DND-41 (cell line): ENCODE measurements at regions not wholly inside any gene's neighbourhood (a gene's known extent, or its start where the extent isn't known, plus 50 kb on each side); places are given as distances from the start of the nearest gene placed in this dataset.
A peak's percentile ranks its signal among the peaks of the same experiment; 100 is the strongest.

ENCODE experiments used
- ATAC-seq: fragments of 200-7000 bp; cut with Tn5 transposase; 3 replicates; pipeline ENCODE4 v1.9.1; 2021; ENCODE audit warnings: low read depth; ENCODE audit not compliant: insufficient read depth
- DNase-seq: peaks from one replicate; pipeline ENCODE4 v3.0.0-alpha.2; 2020
- H2AFZ ChIP-seq: 2 replicates; pipeline ENCODE4 v1.6.0; 2012; ENCODE audit warnings: low read depth, low read length
- H3K27ac ChIP-seq: 2 replicates; pipeline ENCODE4 v1.5.1; 2012; ENCODE audit warnings: low read length, inconsistent platforms
- H3K27me3 ChIP-seq: fragments of 200-600 bp; sonication (generic); 2 replicates; pipeline ENCODE4 v1.6.0; 2012; ENCODE audit warnings: low read length, mild to moderate bottlenecking, inconsistent platforms; ENCODE audit not compliant: insufficient read depth, poor library complexity
- H3K36me3 ChIP-seq: 2 replicates; pipeline ENCODE4 v1.5.1; 2012; ENCODE audit warnings: low read length, inconsistent platforms; ENCODE audit not compliant: insufficient read depth
- H3K4me1 ChIP-seq: 2 replicates; pipeline ENCODE4 v1.5.1; 2012; ENCODE audit warnings: mild to moderate bottlenecking, low read length; ENCODE audit not compliant: insufficient read depth
- H3K4me2 ChIP-seq: 2 replicates; pipeline ENCODE4 v1.6.0; 2012; ENCODE audit warnings: mild to moderate bottlenecking, moderate library complexity, low read length, inconsistent platforms; ENCODE audit not compliant: insufficient read depth
- H3K4me3 ChIP-seq, 2 experiments: fragments of 200-600 bp in 1 of 2; shearing (Covaris generic) in 1 of 2; 2 replicates each; pipeline ENCODE4 v1.5.1; 2012 to 2016; ENCODE audit warnings: inconsistent platforms in 2 of 2, low read length in 2 of 2, mild to moderate bottlenecking in 2 of 2, low read depth in 1 of 2, moderate library complexity in 1 of 2
- H3K79me2 ChIP-seq: 2 replicates; pipeline ENCODE4 v1.6.0; 2012; ENCODE audit warnings: low read length, inconsistent platforms; ENCODE audit not compliant: insufficient read depth
- H3K9ac ChIP-seq: 2 replicates; pipeline ENCODE4 v1.6.0; 2012; ENCODE audit warnings: low read depth, mild to moderate bottlenecking, inconsistent platforms, low read length, moderate library complexity
- H3K9me3 ChIP-seq: 2 replicates; pipeline ENCODE4 v1.5.1; 2012; ENCODE audit warnings: low read length, moderate library complexity, mild to moderate bottlenecking, inconsistent platforms; ENCODE audit not compliant: insufficient read depth, severe bottlenecking
- H4K20me1 ChIP-seq: 2 replicates; pipeline ENCODE4 v1.6.0; 2012; ENCODE audit warnings: low read length; ENCODE audit not compliant: insufficient read depth
- EZH2 ChIP-seq: IDR thresholded peaks from 3 replicates; pipeline ENCODE4 v1.6.1; 2012; ENCODE audit warnings: borderline replicate concordance, low read depth, mild to moderate bottlenecking, moderate library complexity, low read length, inconsistent platforms; ENCODE audit not compliant: severe bottlenecking
- TF ChIP-seq, protein P1 (sequence below): IDR thresholded peaks from 2 replicates; pipeline ENCODE4 v1.5.1; 2012; ENCODE audit warnings: borderline replicate concordance, low read length, moderate library complexity, mild to moderate bottlenecking; ENCODE audit not compliant: poor library complexity, severe bottlenecking; ENCODE audit errors: extremely low read depth

DNA sequence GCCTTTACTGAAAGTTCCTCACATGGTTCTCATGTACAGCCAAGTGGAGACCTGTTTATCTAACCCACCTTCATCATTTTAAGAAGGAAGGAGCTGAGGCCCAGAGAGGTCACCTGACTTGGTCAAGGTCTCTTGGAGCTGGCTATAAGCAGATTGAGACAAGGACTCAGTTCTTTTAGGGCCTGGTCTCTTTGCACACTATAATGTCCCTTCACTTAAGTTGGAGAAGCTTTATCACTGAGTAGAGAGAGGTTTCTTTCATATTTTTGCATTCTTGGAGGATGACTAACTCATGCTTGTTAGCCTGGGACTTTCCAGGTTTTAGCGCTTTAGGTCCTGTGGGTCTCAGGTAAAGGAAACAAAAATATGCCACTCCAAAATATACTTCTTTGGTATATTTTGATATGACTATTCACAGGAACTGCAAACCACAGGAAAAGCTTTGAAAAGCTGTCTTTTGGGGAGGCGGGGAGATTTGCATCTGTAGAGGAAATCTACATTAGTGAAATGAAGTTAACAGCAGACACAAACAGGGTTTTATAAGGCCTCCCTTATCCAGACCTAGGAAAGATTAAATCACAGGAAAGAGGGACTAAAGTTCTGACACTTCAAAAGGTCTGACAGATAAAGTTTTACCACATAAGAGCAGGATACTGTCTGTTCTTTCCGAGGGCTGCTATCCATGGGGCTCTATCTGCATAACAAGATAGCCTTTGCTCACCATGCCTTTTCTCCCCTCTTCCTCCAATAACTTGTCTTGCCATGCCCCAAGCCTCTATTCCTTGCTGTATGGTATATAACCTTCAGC lies 95.8 kb upstream of the ANKRD55 start:
- no peak for TF ChIP-seq EZH2
- TF ChIP-seq, protein P1, sequence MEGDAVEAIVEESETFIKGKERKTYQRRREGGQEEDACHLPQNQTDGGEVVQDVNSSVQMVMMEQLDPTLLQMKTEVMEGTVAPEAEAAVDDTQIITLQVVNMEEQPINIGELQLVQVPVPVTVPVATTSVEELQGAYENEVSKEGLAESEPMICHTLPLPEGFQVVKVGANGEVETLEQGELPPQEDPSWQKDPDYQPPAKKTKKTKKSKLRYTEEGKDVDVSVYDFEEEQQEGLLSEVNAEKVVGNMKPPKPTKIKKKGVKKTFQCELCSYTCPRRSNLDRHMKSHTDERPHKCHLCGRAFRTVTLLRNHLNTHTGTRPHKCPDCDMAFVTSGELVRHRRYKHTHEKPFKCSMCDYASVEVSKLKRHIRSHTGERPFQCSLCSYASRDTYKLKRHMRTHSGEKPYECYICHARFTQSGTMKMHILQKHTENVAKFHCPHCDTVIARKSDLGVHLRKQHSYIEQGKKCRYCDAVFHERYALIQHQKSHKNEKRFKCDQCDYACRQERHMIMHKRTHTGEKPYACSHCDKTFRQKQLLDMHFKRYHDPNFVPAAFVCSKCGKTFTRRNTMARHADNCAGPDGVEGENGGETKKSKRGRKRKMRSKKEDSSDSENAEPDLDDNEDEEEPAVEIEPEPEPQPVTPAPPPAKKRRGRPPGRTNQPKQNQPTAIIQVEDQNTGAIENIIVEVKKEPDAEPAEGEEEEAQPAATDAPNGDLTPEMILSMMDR: no peak
- Histone ChIP-seq H3K4me1 (no peaks in the 10 kb centered on the region), H4K20me1 (no peaks in the 10 kb centered on the region), H3K79me2 (no peaks in the 10 kb centered on the region), H3K4me3 (no peak overlapping the region), H3K9me3 (no peaks in the 10 kb centered on the region), H2AFZ (no peak overlapping the region), H3K9ac (no peak overlapping the region), H3K27me3 (peaks cover 17% of the 10 kb centered on the region), H3K27ac (no peak overlapping the region), H3K4me2 (no peak overlapping the region), H3K36me3 (no peaks in the 10 kb centered on the region)
- DNase-seq (no peak), ATAC-seq (peak; percentile 54; the same call in 2 of the 3 replicates)

DNA sequence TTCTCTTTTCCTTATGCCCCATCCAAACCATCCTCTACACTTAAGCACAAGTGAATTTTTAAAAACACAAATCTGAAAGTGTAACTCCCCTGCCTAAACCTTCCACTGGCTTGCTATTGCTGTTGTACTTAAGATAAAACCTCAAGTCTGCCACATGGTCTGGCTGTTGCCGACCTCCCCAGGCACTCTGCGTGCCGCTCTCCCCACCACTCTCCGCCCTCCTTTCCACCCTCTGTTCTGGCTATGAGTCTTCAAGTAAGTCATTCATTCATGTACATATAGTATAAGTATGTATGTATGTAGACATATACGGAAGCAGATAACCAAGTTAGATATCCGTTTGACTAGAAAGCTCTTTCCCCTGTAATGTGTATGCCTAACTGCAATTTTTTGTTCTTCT lies 94.7 kb upstream of the ANKRD55 start:
- Histone ChIP-seq H3K4me1 (no peaks in the 10 kb centered on the region), H3K79me2 (no peaks in the 10 kb centered on the region), H3K4me2 (no peak overlapping the region), H2AFZ (no peak overlapping the region), H3K36me3 (no peaks in the 10 kb centered on the region), H3K27ac (no peak overlapping the region), H3K4me3 (no peak overlapping the region), H3K27me3 (peaks cover 19% of the 10 kb centered on the region), H4K20me1 (no peaks in the 10 kb centered on the region), H3K9ac (no peak overlapping the region), H3K9me3 (no peaks in the 10 kb centered on the region)
- TF ChIP-seq, protein P1: no peak
- no peak for TF ChIP-seq EZH2
- DNase-seq (no peak), ATAC-seq (no peak)

DNA sequence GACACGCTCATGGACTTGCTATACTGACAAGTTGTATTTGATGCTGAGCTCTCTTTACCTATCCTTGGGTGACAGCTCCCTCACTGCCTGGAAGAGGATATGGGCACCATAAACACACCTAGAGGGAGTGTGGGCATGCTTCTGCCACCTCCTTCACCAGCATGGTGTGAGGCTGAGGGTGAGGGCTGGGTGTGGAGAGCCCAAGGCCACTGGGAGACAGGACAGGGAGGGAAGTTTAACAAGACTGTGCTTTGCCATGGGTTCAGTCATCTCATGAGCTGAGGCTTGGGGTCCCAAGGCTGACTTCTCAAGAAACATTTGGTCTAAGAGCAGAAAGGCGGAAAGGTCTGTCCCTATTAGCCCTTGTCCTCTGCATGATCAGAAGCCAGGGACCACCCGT lies 93.6 kb upstream of the ANKRD55 start:
- H3K9ac ChIP-seq: no peak overlapping the region
- H3K4me3 ChIP-seq: no peak overlapping the region
- H3K79me2 ChIP-seq: no peaks in the 10 kb centered on the region
- ATAC-seq (no peak), DNase-seq (no peak)
- no peaks in the 10 kb centered on the region for H3K4me1 ChIP-seq
- no peak overlapping the region for H2AFZ ChIP-seq
- H3K9me3 ChIP-seq: no peaks in the 10 kb centered on the region
- TF ChIP-seq, protein P1: no peak
- no peak overlapping the region for H3K4me2 ChIP-seq
- H3K27me3 ChIP-seq: peaks cover 20% of the 10 kb centered on the region
- H3K27ac ChIP-seq: no peak overlapping the region
- no peaks in the 10 kb centered on the region for H4K20me1 ChIP-seq
- H3K36me3 ChIP-seq: no peaks in the 10 kb centered on the region
